Mesenchymal stem cell (in vitro differentiated cells and primary cell): ENCODE measurements at regions not wholly inside any gene's neighbourhood (a gene's known extent, or its start where the extent isn't known, plus 50 kb on each side); places are given as distances from the start of the nearest gene placed in this dataset.

ENCODE experiments used
- DNase-seq: peaks from one replicate; pipeline ENCODE4 v3.0.0-alpha.2; 2013
- H2AFZ ChIP-seq: one replicate; pipeline ENCODE4 v1.6.1; 2013; ENCODE audit warnings: low read depth, mild to moderate bottlenecking, control low read depth, inconsistent platforms, low read length, moderate library complexity
- H2AK5ac ChIP-seq: 2 replicates; pipeline ENCODE4 v1.6.1; 2013; ENCODE audit warnings: low read length, moderate library complexity, mild to moderate bottlenecking, inconsistent platforms; ENCODE audit not compliant: severe bottlenecking
- H2BK120ac ChIP-seq: one replicate; pipeline ENCODE4 v1.6.1; 2013; ENCODE audit warnings: low read depth, mild to moderate bottlenecking, inconsistent platforms, low read length, moderate library complexity
- H2BK12ac ChIP-seq, 2 experiments: one replicate each; pipeline ENCODE4 v1.6.1; 2013; ENCODE audit warnings: inconsistent platforms in 2 of 2, low read length in 2 of 2, mild to moderate bottlenecking in 2 of 2, moderate library complexity in 2 of 2, control low read depth in 1 of 2
- H2BK15ac ChIP-seq: one replicate; pipeline ENCODE4 v1.6.1; 2013; ENCODE audit warnings: mild to moderate bottlenecking, low read depth, inconsistent platforms; ENCODE audit not compliant: poor library complexity, severe bottlenecking
- H2BK5ac ChIP-seq: 2 replicates; pipeline ENCODE4 v1.6.1; 2013; ENCODE audit warnings: low read depth, mild to moderate bottlenecking, low read length, control low read depth, inconsistent platforms; ENCODE audit not compliant: poor library complexity, severe bottlenecking
- H3K14ac ChIP-seq, 2 experiments: one replicate each; pipeline ENCODE4 v1.6.1; 2013; ENCODE audit warnings: inconsistent platforms in 2 of 2, low read length in 2 of 2, control low read depth in 1 of 2, mild to moderate bottlenecking in 1 of 2, moderate library complexity in 1 of 2
- H3K18ac ChIP-seq, 2 experiments: one replicate each; pipeline ENCODE4 v1.6.1; 2013; ENCODE audit warnings: inconsistent platforms in 2 of 2, low read length in 2 of 2, control low read depth in 1 of 2, low read depth in 1 of 2, mild to moderate bottlenecking in 1 of 2
- H3K23ac ChIP-seq, 2 experiments: one replicate each; pipeline ENCODE4 v1.6.1; 2013; ENCODE audit warnings: inconsistent platforms in 2 of 2, low read length in 2 of 2, mild to moderate bottlenecking in 2 of 2, moderate library complexity in 2 of 2, control low read depth in 1 of 2
- H3K27ac ChIP-seq: 2 replicates; pipeline ENCODE4 v1.5.1; 2013; ENCODE audit warnings: mild to moderate bottlenecking, moderate library complexity, low read length, control low read depth, inconsistent platforms; ENCODE audit not compliant: poor library complexity, severe bottlenecking
- H3K27me3 ChIP-seq, 2 experiments: 2 replicates each; pipeline versions ENCODE4 v1.6.1 to v1.7.0; 2013; ENCODE audit warnings: low read length in 2 of 2, mild to moderate bottlenecking in 2 of 2, moderate library complexity in 2 of 2, control low read depth in 1 of 2, inconsistent platforms in 1 of 2; ENCODE audit not compliant: control insufficient read depth in 1 of 2, insufficient read depth in 1 of 2
- H3K36me3 ChIP-seq, 2 experiments: 2 replicates each; pipeline versions ENCODE4 v1.6.1 to v1.7.0; 2013; ENCODE audit warnings: low read length in 2 of 2, control low read depth in 1 of 2, inconsistent platforms in 1 of 2, low read depth in 1 of 2, mild to moderate bottlenecking in 1 of 2; ENCODE audit not compliant: insufficient read depth in 2 of 2, control insufficient read depth in 1 of 2
- H3K4ac ChIP-seq, 2 experiments: one replicate each; pipeline ENCODE4 v1.6.1; 2013; ENCODE audit warnings: inconsistent platforms in 2 of 2, low read length in 2 of 2, mild to moderate bottlenecking in 2 of 2, moderate library complexity in 2 of 2, control low read depth in 1 of 2, low read depth in 1 of 2
- H3K4me1 ChIP-seq: 2 replicates; pipeline ENCODE4 v1.6.1; 2013; ENCODE audit warnings: low read depth, low read length, control low read depth; ENCODE audit not compliant: control insufficient read depth, insufficient read depth
- H3K4me2 ChIP-seq: 2 replicates; pipeline ENCODE4 v1.6.1; 2013; ENCODE audit warnings: low read length, mild to moderate bottlenecking, inconsistent platforms; ENCODE audit not compliant: poor library complexity, severe bottlenecking
- H3K4me3 ChIP-seq, 2 experiments: 2 replicates each; pipeline versions ENCODE4 v1.5.1 to v1.7.0; 2013; ENCODE audit warnings: low read length in 2 of 2, mild to moderate bottlenecking in 2 of 2, control low read depth in 1 of 2, low read depth in 1 of 2; ENCODE audit not compliant: insufficient read depth in 1 of 2
- H3K79me1 ChIP-seq: replicated peaks from 2 replicates; pipeline ENCODE4 v1.6.1; 2013; ENCODE audit warnings: mild to moderate bottlenecking, control low read depth, low read length, inconsistent platforms; ENCODE audit not compliant: poor library complexity, severe bottlenecking
- H3K9ac ChIP-seq: 2 replicates; pipeline ENCODE4 v1.7.0; 2013; ENCODE audit warnings: mild to moderate bottlenecking, low read length, moderate library complexity
- H3K9me3 ChIP-seq: 2 replicates; pipeline ENCODE4 v1.7.0; 2013; ENCODE audit warnings: mild to moderate bottlenecking, low read length; ENCODE audit not compliant: control insufficient read depth
- H4K8ac ChIP-seq: one replicate; pipeline ENCODE4 v1.6.1; 2013; ENCODE audit warnings: inconsistent platforms, mild to moderate bottlenecking, low read length, moderate library complexity
- H4K91ac ChIP-seq: one replicate; pipeline ENCODE4 v1.6.1; 2013; ENCODE audit warnings: mild to moderate bottlenecking, low read length, inconsistent platforms
- WGBS: methylation state at CpG from one replicate; pipeline ENCODE4 v1.1.7; 2013; ENCODE audit warnings: mixed read lengths; 5-methylcytosine and 5-hydroxymethylcytosine counted together

GRCh38 chr7:142365410-142365842, 107.6 kb upstream of the PRSS58 start:
- no peaks in the 10 kb centered on the region for H3K79me1 ChIP-seq
- H3K18ac ChIP-seq, result no peak overlapping the region
- H3K4me1 ChIP-seq, result no peaks in the 10 kb centered on the region
- H2BK12ac ChIP-seq, result no peak overlapping the region
- H3K27me3 ChIP-seq, result no peaks in the 10 kb centered on the region
- no peak overlapping the region for H3K9ac ChIP-seq
- no peaks in the 10 kb centered on the region for H3K36me3 ChIP-seq
- no peak overlapping the region for H3K14ac ChIP-seq
- no peak overlapping the region for H2AFZ ChIP-seq
- no peak overlapping the region for H2BK120ac ChIP-seq
- no peak overlapping the region for H2BK5ac ChIP-seq
- H3K9me3 ChIP-seq, result peaks cover 16% of the 10 kb centered on the region
- no peak overlapping the region for H3K23ac ChIP-seq
- H4K91ac ChIP-seq, result no peak overlapping the region
- H3K27ac ChIP-seq, result no peak overlapping the region
- no peak overlapping the region for H3K4me3 ChIP-seq
- no peak overlapping the region for H2AK5ac ChIP-seq
- no peak overlapping the region for H4K8ac ChIP-seq
- H3K4ac ChIP-seq, result no peak overlapping the region
- DNase-seq, result no peak
- H2BK15ac ChIP-seq, result no peak overlapping the region
- 81% methylated on average over 2 of the region's 2 CpGs for WGBS
- H3K4me2 ChIP-seq, result no peak overlapping the region

GRCh38 chr7:142364551-142364950, 106.7 kb upstream of the PRSS58 start:
- H4K91ac ChIP-seq, result no peak overlapping the region
- H3K27me3 ChIP-seq, result no peaks in the 10 kb centered on the region
- no peak for DNase-seq
- no peak overlapping the region for H3K4me2 ChIP-seq
- H3K79me1 ChIP-seq, result no peaks in the 10 kb centered on the region
- H3K9me3 ChIP-seq, result peaks cover 16% of the 10 kb centered on the region
- H3K36me3 ChIP-seq, result no peaks in the 10 kb centered on the region
- H3K4me1 ChIP-seq, result no peaks in the 10 kb centered on the region
- H3K9ac ChIP-seq, result no peak overlapping the region
- no peak overlapping the region for H3K14ac ChIP-seq
- H2AFZ ChIP-seq, result no peak overlapping the region
- no peak overlapping the region for H2AK5ac ChIP-seq
- no peak overlapping the region for H3K23ac ChIP-seq
- no peak overlapping the region for H2BK120ac ChIP-seq
- H3K27ac ChIP-seq, result no peak overlapping the region
- H2BK12ac ChIP-seq, result no peak overlapping the region
- no peak overlapping the region for H3K4me3 ChIP-seq
- no peak overlapping the region for H4K8ac ChIP-seq
- no peak overlapping the region for H3K18ac ChIP-seq
- no peak overlapping the region for H2BK5ac ChIP-seq
- H3K4ac ChIP-seq, result no peak overlapping the region
- WGBS, result 0% methylated on average over 1 of the region's 1 CpG
- no peak overlapping the region for H2BK15ac ChIP-seq

- no peak overlapping the region for H3K18ac ChIP-seq
- no peaks in the 10 kb centered on the region for H3K79me1 ChIP-seq
- DNase-seq, result no peak
- no peak overlapping the region for H2BK12ac ChIP-seq
- H2BK15ac ChIP-seq, result no peak overlapping the region
- H3K4me1 ChIP-seq, result no peaks in the 10 kb centered on the region
- H2BK5ac ChIP-seq, result no peak overlapping the region
- H2BK120ac ChIP-seq, result no peak overlapping the region
- no peak overlapping the region for H3K27ac ChIP-seq
- H3K9me3 ChIP-seq, result no peaks in the 10 kb centered on the region
- H4K8ac ChIP-seq, result no peak overlapping the region
- H3K4me3 ChIP-seq, result no peak overlapping the region
- no peak overlapping the region for H3K14ac ChIP-seq
- no peak overlapping the region for H3K4ac ChIP-seq
- no peak overlapping the region for H2AK5ac ChIP-seq
- H2AFZ ChIP-seq, result no peak overlapping the region
- no peak overlapping the region for H3K23ac ChIP-seq
- no peak overlapping the region for H4K91ac ChIP-seq
- H3K9ac ChIP-seq, result no peak overlapping the region
- H3K36me3 ChIP-seq, result no peaks in the 10 kb centered on the region
- WGBS, result 87% methylated on average over 3 of the region's 3 CpGs
- no peaks in the 10 kb centered on the region for H3K27me3 ChIP-seq
- H3K4me2 ChIP-seq, result no peak overlapping the region
Observed at GRCh38 chr7:142362349-142362748, 104.5 kb upstream of the PRSS58 start.

GRCh38 chr7:142359694-142360279, 101.9 kb upstream of the PRSS58 start:
- H2BK12ac ChIP-seq, result no peak overlapping the region
- H4K91ac ChIP-seq, result no peak overlapping the region
- no peak overlapping the region for H4K8ac ChIP-seq
- no peak overlapping the region for H3K27ac ChIP-seq
- H2BK120ac ChIP-seq, result no peak overlapping the region
- no peak overlapping the region for H3K4ac ChIP-seq
- DNase-seq, result peak; percentile 25
- H3K23ac ChIP-seq, result no peak overlapping the region
- H3K18ac ChIP-seq, result peak overlapping the region in 1 of 2 experiments; percentile 48
- no peak overlapping the region for H3K4me2 ChIP-seq
- H2BK5ac ChIP-seq, result no peak overlapping the region
- no peaks in the 10 kb centered on the region for H3K9me3 ChIP-seq
- H3K9ac ChIP-seq, result peak overlapping the region; percentile 20
- no peaks in the 10 kb centered on the region for H3K4me1 ChIP-seq
- H2BK15ac ChIP-seq, result no peak overlapping the region
- no peaks in the 10 kb centered on the region for H3K79me1 ChIP-seq
- H3K27me3 ChIP-seq, result peaks cover 0 to 13% of the 10 kb centered on the region in 2 experiments
- H3K4me3 ChIP-seq, result no peak overlapping the region
- H3K36me3 ChIP-seq, result no peaks in the 10 kb centered on the region
- H2AK5ac ChIP-seq, result no peak overlapping the region
- WGBS, result 71% methylated on average over 8 of the region's 8 CpGs
- H3K14ac ChIP-seq, result no peak overlapping the region
- no peak overlapping the region for H2AFZ ChIP-seq
